ENCODE measurements at regions not wholly inside any gene's neighbourhood (a gene's known extent, or its start where the extent isn't known, plus 50 kb on each side); places are given as distances from the start of the nearest gene placed in this dataset.
"Not testable (repeated sequence)": the region's sequence is repeated elsewhere in the genome, so short reads cannot be mapped to it uniquely, and the experiment has no call there.

GRCh38 chr7:35931551-35931950 is 130.7 kb downstream of the SEPTIN7 start:
- not testable (repeated sequence) for TF ChIP-seq POLR2A, CTCF (IDR thresholded peaks at IDR 0.05)
